ENCODE measurements at regions not wholly inside any gene's neighbourhood (a gene's known extent, or its start where the extent isn't known, plus 50 kb on each side); places are given as distances from the start of the nearest gene placed in this dataset.

GRCh38 chr11:32290783-32291182, 144.6 kb downstream of the WT1 start (continued):
- TF ChIP-seq MNT (IDR thresholded peaks at IDR 0.05) (no peak), ZNF281 (CRISPR knock-in tag; IDR thresholded peaks at IDR 0.05; ENCODE audit: borderline replicate concordance) (peak; percentile 37; the same call in 1 of the 2 replicates), CC2D1A (CRISPR knock-in tag; IDR thresholded peaks at IDR 0.05) (no peak), E2F2 (CRISPR knock-in tag; IDR thresholded peaks at IDR 0.05; ENCODE audit: borderline replicate concordance) (no peak), SMAD1 (CRISPR knock-in tag; IDR thresholded peaks at IDR 0.05; ENCODE audit: borderline replicate concordance, low read depth) (no peak), ZBTB37 (CRISPR knock-in tag; IDR thresholded peaks at IDR 0.05) (no peak), HHEX (CRISPR knock-in tag; IDR thresholded peaks at IDR 0.05) (no peak), RERE (CRISPR knock-in tag; IDR thresholded peaks at IDR 0.05; ENCODE audit: low read depth) (no peak), EP300 (IDR thresholded peaks at IDR 0.05; ENCODE audit: low read depth in 2 of 2, low read length in 2 of 2) (0 out of 4 replicates have a peak, but pooled peaks of 1 of the 2 experiments have one; percentile 19), EP300 (CRISPR knock-in tag; IDR thresholded peaks at IDR 0.05; ENCODE audit: borderline replicate concordance) (no peak), GATAD2A (CRISPR knock-in tag; IDR thresholded peaks at IDR 0.05) (peak; percentile 51), POLR2AphosphoS2 (IDR thresholded peaks at IDR 0.05; ENCODE audit: low read depth, low read length) (no peak), TBX3 (IDR thresholded peaks at IDR 0.05; ENCODE audit: borderline replicate concordance) (no peak), NR2F1 (CRISPR knock-in tag; IDR thresholded peaks at IDR 0.05) (no peak), ZFP36 (IDR thresholded peaks at IDR 0.05; ENCODE audit: borderline replicate concordance, low read depth, low read length, partially characterized antibody) (no peak)
